Keratinocyte (primary cell): ENCODE measurements at regions not wholly inside any gene's neighbourhood (a gene's known extent, or its start where the extent isn't known, plus 50 kb on each side); places are given as distances from the start of the nearest gene placed in this dataset.

Experiments
- DNase-seq: peaks from one replicate; pipeline ENCODE4 v3.0.0-alpha.2; 2011; ENCODE audit warnings: low read depth, missing footprints, low spot score
- FAIRE-seq: peaks from 2 replicates; lab custom pipeline; 2011; peaks lifted over from hg19 to GRCh38; lab: Jason Lieb, UNC
- H2AFZ ChIP-seq: 2 replicates; pipeline ENCODE4 v1.6.0; 2012; ENCODE audit warnings: low read length, control low read depth, inconsistent platforms; ENCODE audit not compliant: control insufficient read depth
- H3K27ac ChIP-seq: 2 replicates; pipeline ENCODE4 v1.5.1; 2011; ENCODE audit warnings: low read length; ENCODE audit not compliant: control insufficient read depth, insufficient read depth
- H3K27me3 ChIP-seq: 3 replicates; pipeline ENCODE4 v1.6.0; 2011; ENCODE audit warnings: low read length; ENCODE audit not compliant: control insufficient read depth, insufficient read depth; ENCODE audit errors: extremely low read depth
- H3K36me3 ChIP-seq, 2 experiments: 2 replicates in 1 of 2; 3 replicates in 1 of 2; pipeline ENCODE4 v1.5.1; 2011; ENCODE audit warnings: low read length in 2 of 2, mild to moderate bottlenecking in 1 of 2; ENCODE audit not compliant: control insufficient read depth in 2 of 2, insufficient read depth in 2 of 2; ENCODE audit errors: extremely low read depth in 1 of 2
- H3K4me1 ChIP-seq: 3 replicates; pipeline ENCODE4 v1.5.1; 2011; ENCODE audit warnings: low read length; ENCODE audit not compliant: control insufficient read depth, insufficient read depth; ENCODE audit errors: extremely low read depth
- H3K4me2 ChIP-seq: 3 replicates; pipeline ENCODE4 v1.6.0; 2011; ENCODE audit warnings: low read depth, low read length; ENCODE audit not compliant: control insufficient read depth, insufficient read depth; ENCODE audit errors: extremely low read depth
- H3K4me3 ChIP-seq, 3 experiments: fragments of 200-600 bp in 1 of 3; sonication (generic) in 1 of 3; 2 replicates in 2 of 3; 3 replicates in 1 of 3; pipeline ENCODE4 v1.5.1; 2011 to 2016; ENCODE audit warnings: low read length in 3 of 3, mild to moderate bottlenecking in 3 of 3, control low read depth in 2 of 3, inconsistent platforms in 1 of 3, low read depth in 1 of 3, mixed read lengths in 1 of 3, mixed run types in 1 of 3, moderate library complexity in 1 of 3; ENCODE audit not compliant: control insufficient read depth in 2 of 3, insufficient read depth in 2 of 3; ENCODE audit errors: extremely low read depth in 1 of 3
- H3K79me2 ChIP-seq: 2 replicates; pipeline ENCODE4 v1.6.0; 2012; ENCODE audit warnings: low read length; ENCODE audit not compliant: control insufficient read depth, insufficient read depth
- H3K9ac ChIP-seq: 3 replicates; pipeline ENCODE4 v1.6.0; 2011; ENCODE audit warnings: low read length; ENCODE audit not compliant: control insufficient read depth, insufficient read depth; ENCODE audit errors: extremely low read depth
- H3K9me1 ChIP-seq: 3 replicates; pipeline ENCODE4 v1.6.0; 2011; ENCODE audit warnings: low read length; ENCODE audit not compliant: control insufficient read depth, insufficient read depth; ENCODE audit errors: extremely low read depth
- H3K9me3 ChIP-seq: 2 replicates; pipeline ENCODE4 v1.5.1; 2012; ENCODE audit warnings: low read depth, low read length; ENCODE audit not compliant: control insufficient read depth
- H4K20me1 ChIP-seq: 3 replicates; pipeline ENCODE4 v1.6.0; 2011; ENCODE audit warnings: low read length; ENCODE audit not compliant: control insufficient read depth, insufficient read depth; ENCODE audit errors: extremely low read depth
- EZH2 ChIP-seq: IDR thresholded peaks from one replicate; pipeline ENCODE4 v1.6.1; 2012; ENCODE audit warnings: inconsistent platforms, mild to moderate bottlenecking, low read length, moderate library complexity
- dilution Hi-C: fragments of 300-500 bp; cut with MboI; formaldehyde crosslinking; loops from one replicate; pipeline ENCODE4 v1.7.0; 2020; ENCODE audit warnings: low sequenced_read_pairs; ENCODE audit not compliant: extremely low pct_ligation_motif_present
- TF ChIP-seq, protein P1 (sequence below), 3 experiments: IDR thresholded peaks in 1 of 3; conservative IDR thresholded peaks in 1 of 3; optimal IDR thresholded peaks in 1 of 3; 2 replicates in 2 of 3; 3 replicates in 1 of 3; pipeline versions ENCODE3 to v1.5.1; 2011; ENCODE audit warnings: low read length in 3 of 3, mild to moderate bottlenecking in 3 of 3, moderate library complexity in 2 of 3, control low read depth in 1 of 3, inconsistent platforms in 1 of 3; ENCODE audit not compliant: insufficient read depth in 2 of 3; ENCODE audit errors: extremely low read depth in 1 of 3

DNA sequence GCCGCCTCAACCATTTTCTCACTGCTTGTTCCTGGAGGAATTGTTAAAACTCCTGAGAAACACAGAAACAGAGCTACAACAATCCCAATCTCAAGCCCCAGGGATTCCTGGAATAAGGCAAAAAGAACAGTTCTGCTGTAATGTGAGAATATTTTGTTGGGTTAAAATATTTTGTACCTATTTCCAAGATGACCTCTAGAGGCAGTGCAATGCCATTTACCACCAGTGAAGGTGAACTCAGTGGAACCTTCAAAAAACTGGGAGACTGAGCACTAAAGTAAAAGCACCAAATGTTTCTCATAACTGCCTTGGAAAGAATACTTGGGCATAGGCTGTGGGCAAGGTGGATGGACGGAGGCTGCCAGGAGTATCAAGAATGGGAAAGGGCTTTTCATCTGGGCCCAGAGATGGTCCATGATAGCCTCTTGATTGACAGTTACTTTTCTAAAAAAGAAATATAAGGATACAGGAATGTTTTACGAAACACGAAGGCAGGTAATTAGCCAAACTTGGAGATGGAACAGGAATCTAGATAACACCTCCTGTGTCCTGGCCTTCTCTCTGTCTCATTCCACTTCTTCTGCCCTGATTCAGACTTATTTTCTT is 334.0 kb upstream of the FLRT2 start:
- Histone ChIP-seq H3K4me3 (no peak overlapping the region), H3K79me2 (no peaks in the 10 kb centered on the region), H3K4me1 (no peaks in the 10 kb centered on the region), H2AFZ (no peak overlapping the region), H3K9me1 (no peaks in the 10 kb centered on the region), H3K4me2 (no peak overlapping the region), H3K27me3 (no peaks in the 10 kb centered on the region), H3K9me3 (no peaks in the 10 kb centered on the region), H3K9ac (no peak overlapping the region), H3K27ac (no peak overlapping the region), H4K20me1 (no peaks in the 10 kb centered on the region), H3K36me3 (no peaks in the 10 kb centered on the region)
- FAIRE-seq = peak; percentile 60
- DNase-seq = no peak
- TF ChIP-seq, protein P1, sequence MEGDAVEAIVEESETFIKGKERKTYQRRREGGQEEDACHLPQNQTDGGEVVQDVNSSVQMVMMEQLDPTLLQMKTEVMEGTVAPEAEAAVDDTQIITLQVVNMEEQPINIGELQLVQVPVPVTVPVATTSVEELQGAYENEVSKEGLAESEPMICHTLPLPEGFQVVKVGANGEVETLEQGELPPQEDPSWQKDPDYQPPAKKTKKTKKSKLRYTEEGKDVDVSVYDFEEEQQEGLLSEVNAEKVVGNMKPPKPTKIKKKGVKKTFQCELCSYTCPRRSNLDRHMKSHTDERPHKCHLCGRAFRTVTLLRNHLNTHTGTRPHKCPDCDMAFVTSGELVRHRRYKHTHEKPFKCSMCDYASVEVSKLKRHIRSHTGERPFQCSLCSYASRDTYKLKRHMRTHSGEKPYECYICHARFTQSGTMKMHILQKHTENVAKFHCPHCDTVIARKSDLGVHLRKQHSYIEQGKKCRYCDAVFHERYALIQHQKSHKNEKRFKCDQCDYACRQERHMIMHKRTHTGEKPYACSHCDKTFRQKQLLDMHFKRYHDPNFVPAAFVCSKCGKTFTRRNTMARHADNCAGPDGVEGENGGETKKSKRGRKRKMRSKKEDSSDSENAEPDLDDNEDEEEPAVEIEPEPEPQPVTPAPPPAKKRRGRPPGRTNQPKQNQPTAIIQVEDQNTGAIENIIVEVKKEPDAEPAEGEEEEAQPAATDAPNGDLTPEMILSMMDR (optimal IDR thresholded peaks at IDR 0.05 in 1 of 3, IDR thresholded peaks at IDR 0.05 in 1 of 3, conservative IDR thresholded peaks at IDR 0.05 in 1 of 3; ENCODE audit: extremely low read depth in 1 of 3, insufficient read depth in 2 of 3, low read length in 3 of 3) = peak; percentile 10 to 63 (median 62)
- no peak for TF ChIP-seq EZH2
- dilution Hi-C loops = no loop called here

DNA sequence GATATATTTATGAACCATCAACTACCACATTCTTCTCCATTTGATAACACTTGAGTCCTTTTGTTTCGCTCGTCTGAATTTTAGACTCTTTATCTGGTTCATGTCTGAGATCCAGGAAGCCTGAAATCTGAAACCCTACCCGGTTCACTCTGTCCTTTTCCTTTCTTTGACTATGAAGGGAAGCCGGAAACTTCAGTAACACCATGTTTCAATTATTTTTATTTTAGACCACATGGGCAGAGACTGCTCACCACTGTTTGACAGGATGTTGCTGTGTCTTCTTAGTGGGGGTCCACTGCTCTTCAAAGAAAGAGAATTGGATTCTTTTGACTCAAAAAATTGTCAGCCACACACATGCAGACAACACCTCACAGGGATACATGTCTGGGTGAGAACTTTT is 331.9 kb upstream of the FLRT2 start:
- Histone ChIP-seq H4K20me1 (no peaks in the 10 kb centered on the region), H3K27me3 (no peaks in the 10 kb centered on the region), H3K4me3 (no peak overlapping the region), H3K27ac (no peak overlapping the region), H3K79me2 (no peaks in the 10 kb centered on the region), H3K9me1 (no peaks in the 10 kb centered on the region), H3K9me3 (no peaks in the 10 kb centered on the region), H3K9ac (no peak overlapping the region), H3K4me2 (no peak overlapping the region), H3K36me3 (no peaks in the 10 kb centered on the region), H3K4me1 (no peaks in the 10 kb centered on the region), H2AFZ (no peak overlapping the region)
- dilution Hi-C loops = no loop called here
- FAIRE-seq (no peak), DNase-seq (no peak)
- TF ChIP-seq EZH2 = no peak
- TF ChIP-seq, protein P1 (optimal IDR thresholded peaks at IDR 0.05 in 1 of 3, IDR thresholded peaks at IDR 0.05 in 1 of 3, conservative IDR thresholded peaks at IDR 0.05 in 1 of 3; ENCODE audit: extremely low read depth in 1 of 3, insufficient read depth in 2 of 3, low read length in 3 of 3) = no peak
